Right lobe of liver (tissue), 6 donors: ENCODE measurements at regions not wholly inside any gene's neighbourhood (a gene's known extent, or its start where the extent isn't known, plus 50 kb on each side); places are given as distances from the start of the nearest gene placed in this dataset.

ENCODE experiments used
- ATAC-seq, 4 donors: fragments of 200-7000 bp; cut with Tn5 transposase; one replicate each; pipeline ENCODE4 v1.9.1; 2020; ENCODE audit warnings: mild to moderate bottlenecking in 4 of 4, moderate library complexity in 4 of 4
- DNase-seq, 3 donors: peaks; one replicate each; pipeline ENCODE4 v3.0.0-alpha.2; 2020
- H3K27ac ChIP-seq, 3 donors: fragments of 200-600 bp; one replicate each; pipeline ENCODE4 v1.8.0; 2022
- H3K27me3 ChIP-seq, 2 donors: fragments of 200-600 bp; one replicate each; pipeline ENCODE4 v1.8.0; 2022
- H3K36me3 ChIP-seq, 4 donors: fragments of 200-600 bp; sonication (generic) in 1 of 4; one replicate each; pipeline versions ENCODE4 v1.5.1 to v1.8.0; 2017 to 2022; ENCODE audit warnings: control low read depth in 1 of 4
- H3K4me1 ChIP-seq, 4 donors: fragments of 200-600 bp; sonication (generic) in 1 of 4; one replicate each; pipeline versions ENCODE4 v1.5.1 to v1.8.0; 2017 to 2022; ENCODE audit warnings: control low read depth in 1 of 4
- H3K4me3 ChIP-seq, 3 donors: fragments of 200-600 bp; one replicate each; pipeline ENCODE4 v1.8.0; 2022
- H3K9me3 ChIP-seq, 4 donors: fragments of 200-600 bp; sonication (generic) in 1 of 4; one replicate each; pipeline versions ENCODE4 v1.5.1 to v1.8.0; 2017 to 2022; ENCODE audit warnings: control low read depth in 1 of 4
- CTCF ChIP-seq, 4 donors: fragments of 200-600 bp in 3 of 4; fragments of 450-650 bp in 1 of 4; IDR thresholded peaks; one replicate each; pipeline versions ENCODE4 v1.5.1 to v1.8.0; 2016 to 2022; ENCODE audit warnings: antibody characterized with exemption in 4 of 4, mild to moderate bottlenecking in 2 of 4
- POLR2A ChIP-seq: fragments of 450-650 bp; IDR thresholded peaks from one replicate; pipeline ENCODE4 v1.6.1; 2017; ENCODE audit warnings: antibody characterized with exemption, mild to moderate bottlenecking
- WGBS: methylation state at CpG from one replicate; pipeline ENCODE4 v1.1.6; 2018; ENCODE audit warnings: low coverage, low lambda C conversion rate; ENCODE audit not compliant: insufficient coverage; ENCODE audit errors: missing lambda C conversion rate; 5-methylcytosine and 5-hydroxymethylcytosine counted together
- intact Hi-C, 2 donors: fragments of 100-400 bp; cut with DNase I; formaldehyde crosslinking; loops; one replicate each; pipeline versions ENCODE4 v1.11.2 to v1.14.1; 2022
- donor health status: DM: no; HTN: yes; CAD: no.
- donor health status: DM: no; HTN: no; CAD: no.
- donor health status: DM: no; HTN: no; CAD: no.
- donor health status: DM: no; HTN: yes; CAD: no.
- donor health status: DM: no; HTN: yes; CAD: no.

- intact Hi-C loops: no loop called here
- Histone ChIP-seq H3K27me3 (no peaks in the 10 kb centered on the region), H3K27ac (no peak overlapping the region), H3K4me1 (no peaks in the 10 kb centered on the region), H3K36me3 (no peaks in the 10 kb centered on the region), H3K9me3 (no peaks in the 10 kb centered on the region), H3K4me3 (no peak overlapping the region)
- DNase-seq: no peak
- WGBS: 73% methylated on average over 2 of the region's 2 CpGs
- no peak for ATAC-seq
- TF ChIP-seq POLR2A (no peak), CTCF (IDR thresholded peaks at IDR 0.05) (no peak)
Observed at GRCh38 chr2:195514365-195514764, 142.7 kb upstream of the SLC39A10 start.

- no peak overlapping the region for H3K27ac ChIP-seq
- H3K9me3 ChIP-seq: no peaks in the 10 kb centered on the region
- no peak for DNase-seq
- no peaks in the 10 kb centered on the region for H3K36me3 ChIP-seq
- WGBS: 37% methylated on average over 7 of the region's 9 CpGs
- intact Hi-C loops: no loop called here
- no peaks in the 10 kb centered on the region for H3K4me1 ChIP-seq
- TF ChIP-seq POLR2A (no peak), CTCF (IDR thresholded peaks at IDR 0.05) (no peak)
- H3K4me3 ChIP-seq: no peak overlapping the region
- no peak for ATAC-seq
- H3K27me3 ChIP-seq: no peaks in the 10 kb centered on the region
Observed at GRCh38 chr2:195513119-195513518, 143.9 kb upstream of the SLC39A10 start.

- no peaks in the 10 kb centered on the region for H3K27me3 ChIP-seq
- H3K4me3 ChIP-seq: no peak overlapping the region
- no peaks in the 10 kb centered on the region for H3K36me3 ChIP-seq
- H3K4me1 ChIP-seq: no peaks in the 10 kb centered on the region
- H3K27ac ChIP-seq: no peak overlapping the region
- intact Hi-C loops: no loop called here
- ATAC-seq (peak in 2 of 4 donors; percentile 38 to 46), DNase-seq (no peak)
- 72% methylated on average over 1 of the region's 1 CpG for WGBS
- no peak for TF ChIP-seq CTCF (IDR thresholded peaks at IDR 0.05)
- no peak for TF ChIP-seq POLR2A
- H3K9me3 ChIP-seq: no peaks in the 10 kb centered on the region
Observed at GRCh38 chr2:195509551-195509950, 147.5 kb upstream of the SLC39A10 start.

- TF ChIP-seq POLR2A: no peak
- no peak for TF ChIP-seq CTCF (IDR thresholded peaks at IDR 0.05)
- 53% methylated on average over 1 of the region's 1 CpG for WGBS
- Histone ChIP-seq H3K4me3 (no peak overlapping the region), H3K9me3 (no peaks in the 10 kb centered on the region), H3K27ac (no peak overlapping the region), H3K27me3 (no peaks in the 10 kb centered on the region), H3K4me1 (no peaks in the 10 kb centered on the region), H3K36me3 (no peaks in the 10 kb centered on the region)
- DNase-seq (no peak), ATAC-seq (no peak)
- intact Hi-C loops: no loop called here
Observed at GRCh38 chr2:195508139-195508455, 148.9 kb upstream of the SLC39A10 start.

GRCh38 chr2:195507447-195508138 lies 149.4 kb upstream of the SLC39A10 start:
- no peak overlapping the region for H3K27ac ChIP-seq
- intact Hi-C loops: no loop called here
- H3K27me3 ChIP-seq: no peaks in the 10 kb centered on the region
- 56% methylated on average over 3 of the region's 3 CpGs for WGBS
- no peaks in the 10 kb centered on the region for H3K4me1 ChIP-seq
- DNase-seq: no peak
- TF ChIP-seq POLR2A: no peak
- TF ChIP-seq CTCF (IDR thresholded peaks at IDR 0.05): no peak
- ATAC-seq: no peak
- H3K36me3 ChIP-seq: no peaks in the 10 kb centered on the region
- no peaks in the 10 kb centered on the region for H3K9me3 ChIP-seq
- no peak overlapping the region for H3K4me3 ChIP-seq
